ENCODE measurements at regions not wholly inside any gene's neighbourhood (a gene's known extent, or its start where the extent isn't known, plus 50 kb on each side); places are given as distances from the start of the nearest gene placed in this dataset.
"Not testable (repeated sequence)": the region's sequence is repeated elsewhere in the genome, so short reads cannot be mapped to it uniquely, and the experiment has no call there.

GRCh38 chr1:213687832-213688231 is 299.9 kb upstream of the PROX1 start:
- no peak for DNase-seq

DNA sequence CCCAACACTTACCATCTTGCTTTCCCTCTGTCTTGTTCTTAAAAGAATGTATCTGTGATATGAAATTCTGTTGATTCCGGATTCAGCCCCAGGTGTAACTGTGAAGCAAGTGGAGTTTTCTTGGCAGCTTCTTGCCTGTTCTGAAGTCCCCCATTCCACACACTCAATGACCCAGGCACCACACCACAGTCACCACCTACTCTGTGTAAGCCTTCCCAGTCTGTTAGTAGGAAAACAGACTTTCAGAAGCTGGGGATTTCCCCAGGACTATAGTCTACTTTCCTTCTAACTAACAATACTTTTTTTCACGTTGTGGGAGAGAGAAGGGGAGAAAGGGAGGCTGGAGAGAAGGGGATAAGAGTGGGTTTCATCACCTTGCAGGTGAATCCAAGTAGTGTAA is 299.1 kb upstream of the PROX1 start:
- DNase-seq: no peak

DNA sequence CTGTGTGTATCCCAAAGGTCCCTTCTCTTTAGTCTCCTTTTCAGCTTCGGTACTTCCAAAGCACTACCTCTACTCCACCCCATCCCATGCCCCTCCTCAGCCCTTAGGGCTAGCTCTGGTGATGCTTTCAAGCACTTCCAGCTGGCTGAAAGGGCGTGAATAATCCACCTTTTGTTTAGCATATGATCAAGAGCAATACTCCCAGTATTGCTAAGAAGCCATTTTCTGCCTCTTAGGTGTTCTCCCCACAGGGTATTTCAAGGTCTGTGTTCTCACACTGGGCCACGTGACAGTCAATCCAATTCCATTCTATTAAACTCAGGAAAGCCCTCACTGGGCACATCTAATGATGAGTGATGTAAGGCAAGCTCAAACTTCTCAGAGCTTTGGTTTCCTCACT is 298.5 kb upstream of the PROX1 start:
- DNase-seq: no peak

DNA sequence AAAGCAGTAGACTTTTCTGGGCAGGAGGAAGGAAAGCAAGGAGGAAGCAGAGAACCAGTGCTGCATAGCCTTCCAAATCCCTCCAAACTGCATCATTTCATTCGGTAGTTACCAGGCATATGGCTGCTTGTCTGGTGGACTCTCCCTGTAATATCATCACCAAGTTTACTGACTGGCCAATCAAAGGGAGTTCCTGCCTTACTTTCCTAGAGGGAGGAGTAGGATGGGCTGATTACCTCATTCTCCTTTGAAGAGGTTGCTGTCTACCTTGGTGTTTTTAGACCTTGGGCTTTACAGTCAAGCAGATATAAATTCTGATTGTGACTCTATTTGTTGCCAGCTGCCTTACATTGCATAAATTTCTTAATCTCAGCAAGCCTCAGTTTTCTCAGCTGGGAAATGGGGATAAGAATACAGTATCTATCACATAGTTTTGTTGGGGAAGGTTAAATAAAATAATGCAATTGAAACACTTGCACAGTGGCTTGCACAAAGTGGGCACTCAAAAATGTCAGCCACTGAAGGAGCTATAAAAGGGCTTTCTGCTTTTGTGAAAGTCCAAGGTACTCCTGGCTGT is 297.3 kb upstream of the PROX1 start:
- DNase-seq: no peak

- DNase-seq: no peak
Observed at GRCh38 chr1:213692321-213692720, 295.5 kb upstream of the PROX1 start.

GRCh38 chr1:213693864-213694263 is 293.9 kb upstream of the PROX1 start:
- DNase-seq: no peak

GRCh38 chr1:213697192-213697802 is 290.5 kb upstream of the PROX1 start:
- no peak for DNase-seq

- no peak for DNase-seq
Observed at GRCh38 chr1:213698092-213698702, 289.6 kb upstream of the PROX1 start.

DNA sequence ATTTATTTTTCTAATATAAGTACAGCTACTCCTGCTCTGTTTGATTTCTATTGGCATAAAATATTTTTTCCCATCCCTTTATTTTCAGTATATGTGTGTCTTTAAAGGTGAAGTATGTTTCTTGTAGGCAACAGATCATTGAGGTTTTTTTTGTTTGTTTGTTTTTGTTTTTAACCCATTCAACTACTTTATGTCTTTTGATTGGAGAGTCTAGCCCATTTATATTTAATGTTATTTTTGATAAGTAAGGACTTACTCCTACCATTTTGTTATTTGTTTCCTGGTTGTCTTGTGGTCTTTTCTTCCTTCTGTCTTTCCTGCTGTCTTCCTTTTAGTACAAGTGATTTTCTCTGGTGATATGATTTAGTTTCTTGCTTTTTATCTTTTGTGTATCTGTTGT is 285.1 kb upstream of the PROX1 start:
- DNase-seq: no peak

GRCh38 chr1:213704941-213705340 is 282.8 kb upstream of the PROX1 start:
- DNase-seq: no peak

- DNase-seq: not testable (repeated sequence)
Observed at GRCh38 chr1:213711833-213712490, 275.8 kb upstream of the PROX1 start.

GRCh38 chr1:213714645-213715044 is 273.1 kb upstream of the PROX1 start:
- DNase-seq: no peak

DNA sequence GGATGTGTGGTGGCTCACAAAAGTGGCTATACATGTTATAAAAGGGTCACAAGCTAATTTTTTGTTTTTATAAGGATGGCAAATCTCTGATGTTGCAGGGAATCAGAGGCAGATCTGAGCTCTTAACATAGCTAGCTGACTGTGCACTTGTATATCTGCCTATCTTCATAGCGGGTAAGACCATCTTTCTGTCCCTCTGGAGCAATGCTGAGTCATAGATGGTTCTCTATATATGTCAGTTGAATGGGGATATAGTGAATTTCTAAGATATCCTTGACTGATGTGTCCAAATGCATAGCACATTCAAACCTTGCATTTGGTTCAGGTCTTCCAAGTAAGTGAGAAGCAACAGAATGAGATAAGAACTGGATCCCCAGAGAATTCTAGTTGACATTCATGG is 272.6 kb upstream of the PROX1 start:
- DNase-seq: no peak

DNA sequence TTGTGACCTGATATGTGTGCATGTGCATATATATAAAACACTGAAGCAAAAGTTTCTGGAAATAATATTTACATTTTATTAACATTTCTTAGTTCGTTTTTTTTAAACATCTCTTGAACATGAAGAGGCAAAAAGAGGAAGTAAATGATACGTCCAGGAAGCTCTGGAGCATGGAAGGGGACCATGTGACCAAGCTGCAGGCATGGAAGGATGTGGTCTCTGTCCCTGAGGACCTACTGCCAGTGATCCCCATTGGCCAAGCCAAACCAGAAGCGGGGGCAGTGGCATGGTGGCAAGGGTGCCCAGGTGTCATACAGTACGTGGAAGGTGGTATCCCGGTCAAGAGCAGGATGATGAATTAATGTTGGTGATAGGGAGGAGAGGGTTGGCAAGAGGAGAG is 268.3 kb upstream of the PROX1 start:
- no peak for DNase-seq

DNA sequence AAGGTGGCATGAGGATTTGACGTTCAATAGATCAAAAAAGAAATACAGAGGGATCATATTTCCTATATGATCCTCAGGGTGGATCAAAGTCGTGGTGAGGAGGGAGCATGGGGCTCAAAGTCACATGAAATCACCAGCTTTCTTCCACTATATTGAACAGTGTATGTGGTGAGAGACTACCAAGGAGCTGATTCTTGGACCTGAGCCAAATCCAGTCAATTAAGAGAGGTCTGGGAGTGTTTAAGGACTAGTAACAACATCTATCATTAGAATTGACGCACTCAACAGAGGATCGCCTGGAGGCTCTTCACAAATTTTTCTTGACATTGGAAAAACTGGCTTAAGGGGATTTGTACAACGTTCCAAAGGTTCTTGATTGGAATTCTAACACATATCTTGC is 267.7 kb upstream of the PROX1 start:
- no peak for DNase-seq

DNA sequence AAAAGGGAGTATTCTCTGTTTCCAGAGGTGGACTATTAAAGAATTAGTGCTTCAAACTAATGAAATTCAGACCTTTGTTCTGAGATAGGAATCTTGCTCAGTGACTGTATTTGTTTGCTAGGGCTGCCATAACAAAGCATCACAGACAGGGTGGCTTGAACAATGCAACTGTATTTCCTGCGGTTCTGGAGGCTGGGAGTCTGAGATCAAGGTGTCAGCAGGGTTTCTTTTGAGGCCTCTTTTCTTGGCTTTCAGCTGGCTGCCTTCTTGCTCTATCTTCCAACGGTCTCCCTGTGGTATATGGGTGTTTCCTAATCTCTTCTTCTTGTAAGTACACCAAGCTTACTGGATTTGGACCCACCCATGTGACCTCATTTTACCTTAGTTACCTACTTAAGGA is 264.6 kb upstream of the PROX1 start:
- no peak for DNase-seq

- no peak for DNase-seq
Observed at GRCh38 chr1:213724640-213725536, 262.9 kb upstream of the PROX1 start.

GRCh38 chr1:213727853-213728592 is 259.8 kb upstream of the PROX1 start:
- DNase-seq: no peak

- DNase-seq: no peak
Observed at GRCh38 chr1:213728593-213729536, 258.9 kb upstream of the PROX1 start.

DNA sequence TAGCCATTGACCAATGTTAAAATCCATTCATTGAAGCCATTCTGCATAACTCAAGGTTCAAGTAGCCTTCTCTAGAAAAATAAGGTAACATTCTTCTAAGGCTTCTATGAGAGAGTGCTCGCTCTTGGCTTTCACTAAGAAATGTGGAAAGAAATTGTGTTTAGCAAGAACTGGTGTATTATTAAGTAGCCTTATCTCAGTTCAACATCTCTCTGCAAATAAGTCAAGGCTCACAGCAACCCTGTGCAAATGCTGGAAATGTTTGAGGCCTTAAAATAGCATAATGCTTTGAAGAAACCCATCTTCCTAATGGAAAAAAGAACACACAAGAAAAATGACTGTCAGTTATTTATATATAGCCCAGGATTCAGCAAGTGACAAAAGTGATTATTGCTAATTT is 254.1 kb upstream of the PROX1 start:
- no peak for DNase-seq

DNA sequence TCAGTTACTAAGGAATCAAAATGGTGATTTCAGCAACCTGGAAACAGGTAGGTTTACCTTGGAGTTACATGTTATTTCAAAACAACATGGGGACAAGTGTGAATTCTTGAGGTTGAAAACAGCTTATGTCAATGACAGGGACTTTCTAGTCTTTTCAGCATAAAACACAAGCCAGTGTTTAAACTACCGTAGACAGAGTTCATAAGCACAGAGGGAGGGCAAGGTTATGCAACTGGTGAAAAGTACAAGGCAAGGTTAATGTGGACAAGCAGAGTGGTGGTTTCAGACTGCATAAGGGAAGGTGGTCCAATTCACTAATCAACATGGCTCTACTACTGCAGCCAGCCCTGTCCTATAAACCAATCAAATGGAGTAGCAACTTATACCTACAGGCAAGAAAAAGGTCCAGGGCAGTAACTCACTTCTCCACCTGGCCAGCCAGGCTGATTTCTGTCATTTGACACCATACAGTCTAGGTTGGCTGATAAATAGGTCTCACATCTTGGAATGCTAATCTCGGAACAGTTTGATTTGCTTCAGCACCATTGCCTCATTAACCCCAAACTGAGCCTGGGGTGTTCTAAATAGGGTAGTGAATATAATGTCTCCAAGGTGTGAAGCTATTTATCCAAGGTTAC is 250.3 kb upstream of the PROX1 start:
- no peak for DNase-seq
